ENCODE measurements at regions not wholly inside any gene's neighbourhood (a gene's known extent, or its start where the extent isn't known, plus 50 kb on each side); places are given as distances from the start of the nearest gene placed in this dataset.
"Not testable (repeated sequence)": the region's sequence is repeated elsewhere in the genome, so short reads cannot be mapped to it uniquely, and the experiment has no call there.

- DNase-seq = peak; percentile 25
These were observed 81.8 kb upstream of the CREB5 start for GRCh38 chr7:28330384-28331070.

- no peak for DNase-seq
These were observed 80.3 kb upstream of the CREB5 start for GRCh38 chr7:28332046-28332445.

- DNase-seq = not testable (repeated sequence)
These were observed 78.8 kb upstream of the CREB5 start for GRCh38 chr7:28333548-28333947.

- no peak for DNase-seq
These were observed 75.5 kb upstream of the CREB5 start for GRCh38 chr7:28336806-28337205.

GRCh38 chr7:28338041-28338440 lies 74.3 kb upstream of the CREB5 start:
- DNase-seq = no peak

GRCh38 chr7:28343462-28343861 lies 68.9 kb upstream of the CREB5 start:
- DNase-seq = no peak

- no peak for DNase-seq
These were observed 66.1 kb upstream of the CREB5 start for GRCh38 chr7:28346256-28346655.

- no peak for DNase-seq
These were observed 65.5 kb upstream of the CREB5 start for GRCh38 chr7:28346676-28347363.

GRCh38 chr7:28347475-28348318 lies 64.6 kb upstream of the CREB5 start:
- DNase-seq = no peak

GRCh38 chr7:28348636-28349035 lies 63.7 kb upstream of the CREB5 start:
- DNase-seq = no peak

- DNase-seq = no peak
These were observed 62.7 kb upstream of the CREB5 start for GRCh38 chr7:28349637-28350036.

GRCh38 chr7:28350662-28351061 lies 61.7 kb upstream of the CREB5 start:
- no peak for DNase-seq

GRCh38 chr7:28351450-28351849 lies 60.9 kb upstream of the CREB5 start:
- DNase-seq = no peak

GRCh38 chr7:28354601-28355402 lies 57.5 kb upstream of the CREB5 start:
- no peak for DNase-seq

GRCh38 chr7:28355635-28356319 lies 56.5 kb upstream of the CREB5 start:
- DNase-seq = no peak

- no peak for DNase-seq
These were observed 55.7 kb upstream of the CREB5 start for GRCh38 chr7:28356619-28357018.

- DNase-seq = no peak
These were observed 53.9 kb upstream of the CREB5 start for GRCh38 chr7:28358423-28358868.

GRCh38 chr7:28360739-28361138 lies 51.6 kb upstream of the CREB5 start:
- peak; percentile 17 for DNase-seq

GRCh38 chr7:28361551-28361950 lies 50.8 kb upstream of the CREB5 start:
- DNase-seq = no peak

GRCh38 chr7:28362182-28362581 lies 50.1 kb upstream of the CREB5 start:
- peak; percentile 44 for DNase-seq
